ENCODE measurements at regions not wholly inside any gene's neighbourhood (a gene's known extent, or its start where the extent isn't known, plus 50 kb on each side); places are given as distances from the start of the nearest gene placed in this dataset.

DNA sequence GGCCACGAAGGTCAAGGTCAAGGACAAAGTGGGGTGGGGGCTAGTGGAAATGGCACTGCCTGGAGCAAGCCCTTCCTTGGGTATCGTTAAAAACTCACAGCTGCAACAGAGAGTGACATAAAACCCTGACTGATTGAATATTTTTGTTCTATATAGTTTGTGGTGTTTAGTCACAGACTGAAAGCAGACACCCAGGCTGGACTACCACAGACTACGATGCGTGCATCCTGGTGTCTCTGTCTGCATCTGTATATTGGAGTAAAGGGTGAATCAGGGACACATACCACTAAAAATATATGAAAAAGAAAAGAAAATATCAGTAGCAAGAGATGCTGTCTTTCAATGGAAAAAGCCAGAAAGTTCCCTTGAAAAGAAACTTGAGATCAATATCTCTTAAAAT lies 101.4 kb downstream of the KLF6 start:
- 82 to 94% methylated on average over 4 of the region's 4 CpGs for WGBS, 2 donors
- TF ChIP-seq POLR2A (IDR thresholded peaks at IDR 0.05), result no peak
- TF ChIP-seq, protein P1, sequence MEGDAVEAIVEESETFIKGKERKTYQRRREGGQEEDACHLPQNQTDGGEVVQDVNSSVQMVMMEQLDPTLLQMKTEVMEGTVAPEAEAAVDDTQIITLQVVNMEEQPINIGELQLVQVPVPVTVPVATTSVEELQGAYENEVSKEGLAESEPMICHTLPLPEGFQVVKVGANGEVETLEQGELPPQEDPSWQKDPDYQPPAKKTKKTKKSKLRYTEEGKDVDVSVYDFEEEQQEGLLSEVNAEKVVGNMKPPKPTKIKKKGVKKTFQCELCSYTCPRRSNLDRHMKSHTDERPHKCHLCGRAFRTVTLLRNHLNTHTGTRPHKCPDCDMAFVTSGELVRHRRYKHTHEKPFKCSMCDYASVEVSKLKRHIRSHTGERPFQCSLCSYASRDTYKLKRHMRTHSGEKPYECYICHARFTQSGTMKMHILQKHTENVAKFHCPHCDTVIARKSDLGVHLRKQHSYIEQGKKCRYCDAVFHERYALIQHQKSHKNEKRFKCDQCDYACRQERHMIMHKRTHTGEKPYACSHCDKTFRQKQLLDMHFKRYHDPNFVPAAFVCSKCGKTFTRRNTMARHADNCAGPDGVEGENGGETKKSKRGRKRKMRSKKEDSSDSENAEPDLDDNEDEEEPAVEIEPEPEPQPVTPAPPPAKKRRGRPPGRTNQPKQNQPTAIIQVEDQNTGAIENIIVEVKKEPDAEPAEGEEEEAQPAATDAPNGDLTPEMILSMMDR (IDR thresholded peaks at IDR 0.05), result no peak
- intact Hi-C loops (cut with DNase I), result no loop called here

GRCh38 chr10:3682745-3683144 lies 102.3 kb downstream of the KLF6 start:
- intact Hi-C loops (cut with DNase I), result no loop called here
- no peaks in the 10 kb centered on the region for H3K27me3 ChIP-seq
- no peak overlapping the region for H3K27ac ChIP-seq
- 87 to 93% methylated on average over 6 of the region's 6 CpGs for WGBS, 2 donors
- H3K4me1 ChIP-seq, result peaks cover 0 to 7% (median 0%) of the 10 kb centered on the region in 3 donors
- H3K9me3 ChIP-seq, result no peaks in the 10 kb centered on the region
- TF ChIP-seq POLR2A (IDR thresholded peaks at IDR 0.05), result no peak
- TF ChIP-seq, protein P1 (IDR thresholded peaks at IDR 0.05), result no peak
- no peaks in the 10 kb centered on the region for H3K36me3 ChIP-seq
- DNase-seq, result no peak
- no peak overlapping the region for H3K4me3 ChIP-seq

More for the DNA sequence above, 101.4 kb downstream of the KLF6 start:
- DNase-seq, result no peak
- Histone ChIP-seq H3K27me3 (no peaks in the 10 kb centered on the region), H3K27ac (no peak overlapping the region), H3K36me3 (no peaks in the 10 kb centered on the region), H3K4me3 (no peak overlapping the region), H3K4me1 (peaks cover 0 to 7% (median 0%) of the 10 kb centered on the region in 3 donors), H3K9me3 (no peaks in the 10 kb centered on the region)

DNA sequence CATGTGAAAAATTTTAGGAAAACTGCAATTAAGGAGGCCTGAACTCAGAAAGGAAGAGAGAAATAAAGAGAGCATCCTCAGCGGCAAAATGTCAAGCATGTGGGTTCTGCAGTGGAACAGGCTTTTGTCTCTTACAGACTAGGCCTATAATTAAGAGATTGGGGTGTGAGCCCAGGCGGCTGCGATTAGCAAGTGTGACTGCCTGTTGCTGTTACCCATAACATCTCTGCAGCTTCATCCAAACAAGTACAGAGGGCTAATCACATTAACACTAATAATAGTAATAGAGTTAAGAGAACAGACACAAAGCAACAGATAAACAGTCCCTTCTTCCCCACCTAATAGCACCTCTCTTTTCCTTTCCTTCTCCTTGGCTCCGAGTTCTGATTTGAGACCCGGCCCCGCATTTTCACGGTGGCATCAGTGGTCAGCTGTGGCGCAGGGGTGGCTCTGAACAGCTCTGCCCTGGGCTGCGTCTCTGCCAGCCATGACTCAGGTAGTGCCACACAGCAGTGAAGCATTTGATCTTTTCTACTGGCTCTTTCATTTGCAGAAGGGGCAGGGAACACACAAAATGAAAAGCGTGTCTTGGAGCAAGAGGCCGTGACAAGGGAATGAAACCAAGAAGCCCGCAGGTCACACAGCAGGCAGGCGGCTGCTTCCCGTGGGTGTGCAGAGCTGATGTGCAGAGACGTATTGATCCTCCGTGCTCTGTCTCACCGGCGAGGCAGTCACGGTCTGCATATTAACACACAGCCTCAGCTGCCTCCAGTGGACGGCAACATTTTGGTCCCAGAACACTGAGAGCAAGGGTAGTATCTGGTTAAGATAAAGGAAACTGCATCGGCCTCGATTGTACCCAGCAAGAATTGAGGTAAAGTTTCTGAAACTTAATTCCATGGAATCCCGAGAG lies 103.1 kb downstream of the KLF6 start:
- no peak for DNase-seq
- TF ChIP-seq, protein P1 (IDR thresholded peaks at IDR 0.05), result no peak
- TF ChIP-seq POLR2A (IDR thresholded peaks at IDR 0.05), result no peak

GRCh38 chr10:3679950-3680629 lies 104.9 kb downstream of the KLF6 start:
- 65% methylated on average over 8 of the region's 8 CpGs for WGBS, 2 donors
- TF ChIP-seq, protein P1 (IDR thresholded peaks at IDR 0.05), result no peak
- TF ChIP-seq POLR2A (IDR thresholded peaks at IDR 0.05), result no peak
- peaks cover 0 to 7% (median 0%) of the 10 kb centered on the region in 3 donors for H3K4me1 ChIP-seq
- no peak overlapping the region for H3K27ac ChIP-seq
- intact Hi-C loops (cut with DNase I), result no loop called here
- H3K36me3 ChIP-seq, result no peaks in the 10 kb centered on the region
- no peaks in the 10 kb centered on the region for H3K27me3 ChIP-seq
- no peak overlapping the region for H3K4me3 ChIP-seq
- no peaks in the 10 kb centered on the region for H3K9me3 ChIP-seq
- no peak for DNase-seq

More for the DNA sequence above, 103.1 kb downstream of the KLF6 start:
- Histone ChIP-seq H3K27ac (peak overlapping the region in 1 of 4 donors; percentile 25), H3K4me1 (peaks cover 0 to 7% (median 0%) of the 10 kb centered on the region in 3 donors), H3K9me3 (no peaks in the 10 kb centered on the region), H3K27me3 (no peaks in the 10 kb centered on the region), H3K4me3 (no peak overlapping the region), H3K36me3 (no peaks in the 10 kb centered on the region)
- intact Hi-C loops (cut with DNase I), result no loop called here
- 73 to 86% methylated on average over 17 to 22 of the region's 23 CpGs for WGBS, 2 donors
